ENCODE measurements at regions not wholly inside any gene's neighbourhood (a gene's known extent, or its start where the extent isn't known, plus 50 kb on each side); places are given as distances from the start of the nearest gene placed in this dataset.

DNA sequence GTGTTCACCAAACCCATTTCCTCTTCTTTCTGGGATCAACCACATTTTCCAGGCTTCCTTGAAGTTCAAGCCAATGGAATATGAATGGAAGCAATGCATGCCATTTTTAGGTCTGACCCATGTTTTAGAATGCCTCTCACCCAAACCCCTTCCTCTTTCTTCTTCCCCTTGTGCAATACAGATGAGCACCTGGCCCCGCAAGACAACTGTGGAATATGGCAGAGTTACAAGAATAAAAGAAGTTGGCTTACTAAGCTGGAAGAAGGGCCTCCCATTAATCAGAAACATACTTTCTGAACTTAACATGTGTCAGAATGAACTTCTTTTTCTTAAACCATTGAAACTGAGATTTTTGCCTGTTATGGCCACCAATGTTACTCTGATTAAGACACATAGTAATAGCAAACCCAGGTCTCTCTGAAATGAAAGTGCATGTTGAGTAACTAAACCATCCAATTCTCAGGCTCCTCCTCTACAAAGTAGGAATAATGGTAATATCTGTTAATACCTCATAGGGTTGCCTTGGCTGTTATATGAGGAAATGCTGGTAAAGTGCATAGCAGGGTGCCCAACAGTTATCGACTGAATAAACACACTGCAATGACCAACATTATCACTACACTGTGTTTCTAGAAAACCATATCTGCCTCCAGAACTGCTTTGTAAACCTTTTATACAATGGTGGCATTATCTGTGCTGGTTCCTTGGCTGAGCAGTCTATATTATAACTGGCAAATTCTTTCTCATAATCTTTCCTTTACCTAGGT is 382.2 kb upstream of the NRP1 start:
- Histone ChIP-seq H2BK20ac (ENCODE audit: low read length) (no peak overlapping the region), H2AFZ (ENCODE audit: low read length) (no peak overlapping the region), H4K20me1 (replicated peaks in 1 of 2; ENCODE audit: control insufficient read depth in 1 of 2, insufficient read depth in 2 of 2, low read length in 2 of 2) (no peaks in the 10 kb centered on the region), H2BK15ac (ENCODE audit: low read length) (no peak overlapping the region), H3K79me2 (ENCODE audit: control insufficient read depth in 1 of 2, insufficient read depth in 2 of 2, low read length in 2 of 2) (no peaks in the 10 kb centered on the region), H3K27ac (ENCODE audit: low read depth, low read length) (no peak overlapping the region), H4K5ac (ENCODE audit: insufficient read length, low read depth, low read length) (no peak overlapping the region), H3K4me3 (ENCODE audit: extremely low read depth in 1 of 4, insufficient read depth in 2 of 4, low read depth in 3 of 4, low read length in 4 of 4) (no peak overlapping the region), H3K4me1 (replicated peaks in 1 of 4; ENCODE audit: control insufficient read depth in 3 of 4, insufficient read depth in 4 of 4, low read length in 3 of 4) (peaks cover 0 to 2% (median 0%) of the 10 kb centered on the region in 4 experiments; a peak in 1 of 7 replicates), H3K9ac (replicated peaks in 1 of 4; ENCODE audit: extremely low read depth in 1 of 4, low read depth in 3 of 4, low read length in 3 of 4) (no peak overlapping the region), H3K23me2 (ENCODE audit: low read depth, low read length) (no peaks in the 10 kb centered on the region), H3K36me3 (ENCODE audit: control insufficient read depth in 2 of 4, insufficient read depth in 4 of 4, low read length in 3 of 4) (no peaks in the 10 kb centered on the region), H3K23ac (ENCODE audit: insufficient read length) (no peak overlapping the region), H4K91ac (replicated peaks; ENCODE audit: insufficient read length, low read length) (no peak overlapping the region), H2BK5ac (ENCODE audit: low read depth, low read length) (no peak overlapping the region), H4K8ac (ENCODE audit: extremely low read depth, insufficient read depth, low read length) (no peak overlapping the region), H3K79me1 (ENCODE audit: low read depth, low read length) (no peaks in the 10 kb centered on the region), H2BK12ac (ENCODE audit: low read depth, low read length) (no peak overlapping the region), H3K4ac (replicated peaks; ENCODE audit: insufficient read length, low read depth, low read length) (no peak overlapping the region), H3K4me2 (ENCODE audit: insufficient read depth in 1 of 2, low read depth in 2 of 2, low read length in 2 of 2) (no peak overlapping the region), H3K56ac (replicated peaks; ENCODE audit: insufficient read length, low read depth, low read length) (no peak overlapping the region), H3K27me3 (replicated peaks in 1 of 4; ENCODE audit: control insufficient read depth in 3 of 4, extremely low read depth in 1 of 4, insufficient read depth in 3 of 4, low read length in 3 of 4) (no peaks in the 10 kb centered on the region), H3K9me3 (ENCODE audit: insufficient read depth in 2 of 2, low read depth in 1 of 2, low read length in 1 of 2) (peaks cover 4 to 8% of the 10 kb centered on the region in 2 experiments; a peak in 1 of 4 replicates), H3K14ac (ENCODE audit: insufficient read length) (no peak overlapping the region), H2BK120ac (replicated peaks; ENCODE audit: low read depth, low read length) (no peak overlapping the region), H3K18ac (ENCODE audit: extremely low read depth, low read length) (no peak overlapping the region), H2AK5ac (ENCODE audit: low read depth, low read length) (no peak overlapping the region)
- DNase-seq (ENCODE audit: low read depth in 1 of 2, low spot score in 2 of 2) (no peak), FAIRE-seq (no peak)
- CTCF ChIA-PET (ENCODE audit: partially characterized antibody) = no interaction called here
- POLR2A ChIA-PET (ENCODE audit: partially characterized antibody) = no interaction called here
- WGBS, 2 experiments (ENCODE audit: extremely low coverage in 1 of 2, insufficient coverage in 1 of 2, insufficient read length in 1 of 2, insufficient replicate concordance in 2 of 2, low coverage in 1 of 2, low lambda C conversion rate in 2 of 2, missing lambda C conversion rate in 1 of 2) = 88% methylated on average over 2 of the region's 2 CpGs; no CpG with 5 or more reads in 1 of the 2 experiments
- TF ChIP-seq TBP (IDR thresholded peaks at IDR 0.05; ENCODE audit: low read depth, low read length) = no peak
- TF ChIP-seq CTBP2 (IDR thresholded peaks at IDR 0.05; ENCODE audit: borderline replicate concordance, insufficient read depth, insufficient read length, low read length) = no peak
- TF ChIP-seq, protein P1, sequence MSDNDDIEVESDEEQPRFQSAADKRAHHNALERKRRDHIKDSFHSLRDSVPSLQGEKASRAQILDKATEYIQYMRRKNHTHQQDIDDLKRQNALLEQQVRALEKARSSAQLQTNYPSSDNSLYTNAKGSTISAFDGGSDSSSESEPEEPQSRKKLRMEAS (IDR thresholded peaks at IDR 0.05) = no peak
- TF ChIP-seq SIX5 (IDR thresholded peaks at IDR 0.05; ENCODE audit: low read depth, low read length) = no peak

Data from H1 (cell line).